ENCODE measurements at regions not wholly inside any gene's neighbourhood (a gene's known extent, or its start where the extent isn't known, plus 50 kb on each side); places are given as distances from the start of the nearest gene placed in this dataset.
"Not testable (repeated sequence)": the region's sequence is repeated elsewhere in the genome, so short reads cannot be mapped to it uniquely, and the experiment has no call there.

DNA sequence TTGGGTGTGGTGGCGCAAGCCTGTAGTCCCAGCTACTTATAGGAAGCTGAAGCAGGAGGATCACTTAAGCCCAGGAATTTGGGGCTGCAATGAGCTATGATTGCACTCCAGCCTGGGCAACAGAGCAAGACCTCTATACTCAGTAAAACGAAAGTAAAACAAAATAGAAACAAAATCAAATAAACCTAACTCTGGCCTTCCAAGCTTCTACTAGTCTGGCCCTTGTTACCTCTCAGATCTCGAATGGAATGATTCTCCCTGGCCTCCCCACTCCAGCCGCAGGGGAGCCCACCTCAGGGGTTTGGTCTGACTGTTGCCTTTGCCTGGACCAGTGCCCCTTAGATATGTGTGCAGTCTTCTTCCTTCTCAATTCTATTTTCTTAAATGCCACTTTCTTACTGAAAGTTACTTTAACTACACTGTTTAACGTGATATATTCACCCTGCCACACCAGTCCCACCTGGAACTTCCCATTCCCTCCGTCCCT, 160.0 kb upstream of the GCFC2 start:
- no peak for DNase-seq

DNA sequence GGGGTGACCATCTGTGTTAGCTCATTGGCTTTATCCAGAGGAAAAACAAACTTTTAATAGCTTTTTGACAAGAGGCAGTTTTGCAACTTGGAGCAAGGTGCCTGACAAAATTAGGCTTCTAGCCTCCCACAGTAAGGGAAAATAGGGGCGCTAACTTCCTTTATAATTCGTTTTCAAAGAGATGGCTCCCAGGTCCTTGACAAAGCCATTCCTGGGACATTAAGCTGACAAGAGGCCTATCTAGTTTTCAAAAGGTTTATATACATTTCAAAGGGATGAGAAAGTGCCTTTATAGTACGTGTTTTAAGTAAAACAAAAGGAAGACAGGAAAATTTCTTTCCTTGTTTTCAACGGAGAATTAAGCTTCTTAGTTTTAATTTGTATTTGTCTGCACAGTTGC, 159.4 kb upstream of the GCFC2 start:
- no peak for DNase-seq

GRCh38 chr2:75865702-75866101, 155.0 kb upstream of the GCFC2 start:
- DNase-seq, result no peak

GRCh38 chr2:75865083-75865482, 154.4 kb upstream of the GCFC2 start:
- no peak for DNase-seq

- no peak for DNase-seq
Observed at GRCh38 chr2:75862547-75862946, 151.8 kb upstream of the GCFC2 start.

- DNase-seq, result no peak
Observed at GRCh38 chr2:75853436-75853835, 142.7 kb upstream of the GCFC2 start.

DNA sequence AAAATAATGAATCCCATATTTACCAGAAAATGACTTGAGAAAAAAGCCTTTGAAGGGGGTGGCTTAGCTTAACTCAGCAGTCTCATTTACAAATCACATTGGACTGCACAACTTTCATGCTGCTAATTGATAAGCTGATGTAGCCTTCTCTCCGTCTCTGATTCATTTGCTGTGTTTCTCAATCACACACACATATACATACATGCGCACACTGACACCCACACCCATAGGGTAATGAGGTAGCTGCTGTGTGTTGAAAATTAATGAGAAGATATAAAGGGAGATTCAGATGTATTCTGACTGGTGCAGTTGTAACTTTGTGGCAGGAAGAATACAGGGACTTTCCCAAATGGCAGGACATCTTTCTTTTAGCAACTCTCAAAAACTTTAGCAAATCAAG, 141.9 kb upstream of the GCFC2 start:
- no peak for DNase-seq

- DNase-seq, result no peak
Observed at GRCh38 chr2:75846683-75847190, 136.0 kb upstream of the GCFC2 start.

DNA sequence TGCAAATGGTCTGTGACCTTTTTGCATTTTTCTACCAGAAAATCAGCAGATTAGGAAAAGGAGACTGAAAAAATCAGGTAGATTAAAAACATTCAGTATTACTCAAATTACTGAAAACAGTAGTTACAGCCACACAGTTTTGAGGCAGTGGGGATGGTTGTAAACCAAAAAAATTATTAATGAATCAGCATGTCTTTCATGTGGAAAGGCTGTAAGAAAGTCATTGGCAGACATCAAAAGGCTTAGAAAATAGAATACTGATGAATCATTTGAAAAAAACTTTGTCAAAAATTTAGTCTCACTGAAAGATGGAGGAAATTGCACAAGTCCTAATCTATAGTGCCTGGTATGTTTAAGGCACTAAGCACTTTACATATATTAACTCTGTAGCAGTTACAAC, 133.9 kb upstream of the GCFC2 start:
- no peak for DNase-seq

GRCh38 chr2:75834588-75834987, 123.9 kb upstream of the GCFC2 start:
- DNase-seq, result not testable (repeated sequence)

DNA sequence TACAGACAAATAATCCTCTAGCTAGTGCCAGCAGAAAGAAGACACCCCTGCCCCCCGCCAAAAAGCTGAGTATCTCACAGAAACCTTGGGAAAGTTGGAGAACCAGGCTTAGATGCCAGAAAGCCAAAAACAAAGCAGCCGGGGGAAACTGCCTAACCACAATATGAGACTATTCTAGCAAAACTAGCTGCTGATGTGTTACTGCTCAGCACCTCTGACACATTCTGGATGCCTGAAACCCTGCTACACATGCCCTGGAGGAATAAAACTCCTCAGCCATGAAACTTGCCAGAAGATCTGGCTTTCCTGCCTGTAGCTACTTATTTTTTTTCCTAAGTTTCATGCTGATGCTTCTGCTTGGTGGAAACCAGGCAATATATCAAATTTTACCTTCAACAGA, 122.7 kb upstream of the GCFC2 start:
- no peak for DNase-seq

- no peak for DNase-seq
Observed at GRCh38 chr2:75828826-75829225, 118.1 kb upstream of the GCFC2 start.

GRCh38 chr2:75823515-75823914, 112.8 kb upstream of the GCFC2 start:
- not testable (repeated sequence) for DNase-seq

GRCh38 chr2:75822336-75822735, 111.6 kb upstream of the GCFC2 start:
- DNase-seq, result no peak

GRCh38 chr2:75820693-75821092, 110.0 kb upstream of the GCFC2 start:
- DNase-seq, result no peak

DNA sequence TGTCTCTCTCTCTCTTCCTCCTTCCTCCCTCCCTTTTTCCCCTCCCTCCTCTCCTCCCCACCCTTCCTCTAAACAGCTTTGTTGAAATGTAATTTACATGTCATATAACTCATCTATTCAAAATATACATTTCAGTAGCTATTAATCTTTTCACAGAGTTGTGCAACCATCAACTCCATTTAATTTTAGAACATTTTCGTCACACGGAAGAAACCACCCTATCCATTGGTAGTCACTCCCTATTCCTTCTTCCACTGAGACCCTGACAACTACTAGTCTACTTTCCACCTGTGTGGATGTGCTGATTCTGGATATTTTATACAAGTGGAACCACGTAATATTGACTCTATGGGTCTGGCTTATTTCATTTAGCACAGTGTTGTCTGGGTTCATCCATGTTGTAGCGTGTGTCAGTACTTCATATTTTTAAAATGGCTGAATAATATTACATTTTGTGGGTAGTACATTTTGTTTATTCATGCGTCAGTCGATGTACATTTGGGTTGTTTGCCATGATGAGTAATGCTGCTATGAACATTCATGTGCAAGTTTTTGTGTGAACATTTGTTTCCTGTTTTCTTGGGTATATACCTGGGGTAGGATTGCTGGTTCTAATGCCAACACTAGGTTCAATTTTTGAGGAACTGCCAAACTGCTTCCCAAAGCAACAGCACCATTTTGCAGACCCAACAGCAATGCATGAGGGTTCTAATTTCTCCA, 100.1 kb upstream of the GCFC2 start:
- no peak for DNase-seq

DNA sequence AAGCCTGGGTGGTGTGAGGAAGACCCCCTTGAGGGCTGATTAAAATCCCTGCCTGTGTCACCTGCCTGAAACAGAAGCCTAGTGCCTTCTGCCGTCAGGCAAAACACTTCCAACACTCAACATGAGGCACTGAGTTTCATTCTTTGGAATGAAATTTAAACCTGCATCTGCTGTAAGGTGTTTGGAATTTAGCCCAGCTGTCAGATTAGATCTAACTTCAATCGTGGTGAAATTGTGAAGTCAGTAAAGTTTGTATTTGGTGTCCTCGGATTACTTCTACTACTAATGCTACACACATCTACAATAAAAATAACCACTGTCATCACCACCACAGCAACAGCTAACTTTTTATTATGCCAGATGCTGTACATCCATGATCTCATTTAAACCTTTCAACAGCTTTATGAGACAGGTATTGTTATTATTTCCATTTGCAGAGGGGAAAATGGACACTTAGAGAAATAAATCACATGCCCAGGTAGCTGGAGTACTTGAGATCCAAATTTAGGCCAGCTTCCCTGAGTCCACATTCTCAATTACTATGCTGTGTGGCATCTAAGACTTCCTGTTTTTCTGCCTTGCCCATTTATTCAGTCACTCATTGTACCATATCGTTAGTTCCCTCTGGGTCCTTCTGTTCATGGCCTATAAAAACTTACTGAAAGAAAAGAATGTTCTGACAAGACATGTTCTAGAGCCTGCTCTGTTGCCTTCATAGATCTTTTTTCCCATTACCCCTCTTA, 98.2 kb upstream of the GCFC2 start:
- no peak for DNase-seq

DNA sequence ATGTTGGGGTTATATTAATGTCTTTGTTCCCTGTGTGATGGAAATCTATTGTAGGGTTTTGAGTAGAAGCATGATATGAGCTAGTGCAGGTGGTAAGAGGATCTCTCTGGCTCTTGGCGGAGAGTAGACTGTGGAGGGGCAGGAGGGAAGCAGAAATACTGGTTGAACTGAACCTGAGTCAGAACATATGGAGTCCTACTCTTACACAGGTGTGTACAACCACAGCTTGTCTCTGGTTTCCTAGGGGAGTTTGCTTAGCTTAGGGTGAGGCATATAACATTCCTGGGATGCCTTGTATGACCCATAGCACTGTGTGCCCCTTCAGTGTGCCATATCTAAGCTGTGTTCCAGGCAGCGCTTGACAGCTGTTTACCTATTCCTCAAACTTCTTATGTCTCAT, 97.3 kb upstream of the GCFC2 start:
- no peak for DNase-seq

DNA sequence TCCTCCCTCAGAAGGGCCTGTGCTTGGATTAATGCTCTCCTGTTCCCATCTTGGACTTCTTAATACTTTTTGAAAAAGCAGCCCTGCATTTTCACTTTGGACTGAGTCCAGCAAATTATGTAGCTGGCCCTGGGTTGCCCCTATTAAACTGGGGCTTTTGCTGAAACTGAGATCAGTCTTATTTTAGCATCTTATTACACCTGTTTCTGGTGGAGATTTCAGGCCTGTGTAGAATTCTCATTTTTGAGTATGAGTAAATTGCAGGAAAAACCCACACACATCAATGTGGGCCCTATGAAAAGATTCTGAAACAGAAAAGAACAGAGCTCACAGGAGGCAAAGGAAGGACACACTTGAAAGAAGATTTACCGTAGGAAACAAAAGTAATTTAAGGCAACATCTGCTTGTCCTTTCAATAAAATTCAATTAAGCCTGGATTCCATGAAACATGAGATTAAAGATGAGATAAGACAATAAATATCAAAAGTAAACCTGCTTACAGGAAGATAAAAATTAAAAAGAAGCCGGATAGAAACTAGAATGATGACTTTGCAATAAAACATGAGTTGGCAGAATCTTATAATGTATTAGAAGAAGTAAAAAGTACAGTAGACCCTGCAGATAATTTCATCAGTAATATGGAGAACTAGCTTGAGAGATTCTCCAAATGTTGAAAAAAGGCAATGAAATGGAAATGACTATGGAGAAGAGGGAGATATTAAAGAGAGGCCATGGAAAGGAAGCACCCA, 90.7 kb upstream of the GCFC2 start:
- DNase-seq, result no peak

DNA sequence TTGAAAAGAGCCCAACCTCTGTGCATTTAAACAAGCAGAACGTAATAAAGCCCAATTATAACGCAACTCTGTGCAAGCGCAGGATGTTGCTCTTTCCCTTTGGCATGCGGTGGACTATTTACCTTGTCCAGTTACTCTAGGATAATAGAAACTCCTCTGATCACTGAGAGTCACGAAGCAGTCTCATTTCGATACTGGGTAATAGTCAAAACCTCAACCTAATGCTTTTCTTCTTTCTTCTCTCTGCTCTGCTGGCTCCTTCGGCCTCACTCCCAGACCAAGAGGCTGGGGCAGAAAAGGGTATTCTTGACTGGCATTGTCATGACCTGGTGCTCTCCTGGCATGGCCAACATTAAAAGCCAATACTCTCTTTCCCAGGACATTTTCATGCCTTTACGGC, 89.7 kb upstream of the GCFC2 start:
- no peak for DNase-seq

GRCh38 chr2:75799859-75800258, 89.1 kb upstream of the GCFC2 start:
- no peak for DNase-seq

GRCh38 chr2:75798569-75798968, 87.9 kb upstream of the GCFC2 start:
- DNase-seq, result no peak

GRCh38 chr2:75792996-75793395, 82.3 kb upstream of the GCFC2 start:
- no peak for DNase-seq

- DNase-seq, result no peak
Observed at GRCh38 chr2:75792146-75792545, 81.4 kb upstream of the GCFC2 start.

Data from inflammatory macrophage treated with lipopolysaccharide for 1 hour (primary cell).